GM12875 (cell line): ENCODE measurements at regions not wholly inside any gene's neighbourhood (a gene's known extent, or its start where the extent isn't known, plus 50 kb on each side); places are given as distances from the start of the nearest gene placed in this dataset.

Experiments used
- H3K4me3 ChIP-seq: one replicate; pipeline ENCODE4 v1.5.1; 2011; ENCODE audit warnings: low read depth, low read length, control low read depth
- TF ChIP-seq, protein P1 (sequence below): IDR thresholded peaks from 2 replicates; pipeline ENCODE4 v1.5.1; 2011; ENCODE audit warnings: low read depth, mild to moderate bottlenecking, control low read depth, inconsistent platforms, low read length, moderate library complexity, borderline replicate concordance; ENCODE audit not compliant: insufficient read depth

DNA sequence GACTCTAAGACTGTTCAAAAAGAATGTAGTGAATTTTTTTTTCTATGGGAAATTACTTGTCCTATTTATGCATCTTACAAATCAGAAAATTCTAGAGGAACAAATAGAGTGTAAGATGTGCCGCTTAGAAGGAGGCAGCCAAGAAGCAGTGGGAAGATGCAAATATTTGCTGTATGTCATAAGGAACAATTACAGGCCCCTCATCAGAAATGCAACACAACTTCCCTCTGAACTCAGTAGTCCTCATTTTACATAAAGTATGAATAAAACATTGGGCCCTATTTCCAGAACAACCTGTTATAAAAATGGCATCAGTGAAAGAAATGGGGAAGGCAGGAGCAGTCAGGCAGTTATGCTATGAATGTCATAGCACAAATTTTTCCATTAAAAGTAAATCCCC lies 50.7 kb upstream of the SCG2 start:
- TF ChIP-seq, protein P1, sequence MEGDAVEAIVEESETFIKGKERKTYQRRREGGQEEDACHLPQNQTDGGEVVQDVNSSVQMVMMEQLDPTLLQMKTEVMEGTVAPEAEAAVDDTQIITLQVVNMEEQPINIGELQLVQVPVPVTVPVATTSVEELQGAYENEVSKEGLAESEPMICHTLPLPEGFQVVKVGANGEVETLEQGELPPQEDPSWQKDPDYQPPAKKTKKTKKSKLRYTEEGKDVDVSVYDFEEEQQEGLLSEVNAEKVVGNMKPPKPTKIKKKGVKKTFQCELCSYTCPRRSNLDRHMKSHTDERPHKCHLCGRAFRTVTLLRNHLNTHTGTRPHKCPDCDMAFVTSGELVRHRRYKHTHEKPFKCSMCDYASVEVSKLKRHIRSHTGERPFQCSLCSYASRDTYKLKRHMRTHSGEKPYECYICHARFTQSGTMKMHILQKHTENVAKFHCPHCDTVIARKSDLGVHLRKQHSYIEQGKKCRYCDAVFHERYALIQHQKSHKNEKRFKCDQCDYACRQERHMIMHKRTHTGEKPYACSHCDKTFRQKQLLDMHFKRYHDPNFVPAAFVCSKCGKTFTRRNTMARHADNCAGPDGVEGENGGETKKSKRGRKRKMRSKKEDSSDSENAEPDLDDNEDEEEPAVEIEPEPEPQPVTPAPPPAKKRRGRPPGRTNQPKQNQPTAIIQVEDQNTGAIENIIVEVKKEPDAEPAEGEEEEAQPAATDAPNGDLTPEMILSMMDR = no peak
- no peak overlapping the region for H3K4me3 ChIP-seq

DNA sequence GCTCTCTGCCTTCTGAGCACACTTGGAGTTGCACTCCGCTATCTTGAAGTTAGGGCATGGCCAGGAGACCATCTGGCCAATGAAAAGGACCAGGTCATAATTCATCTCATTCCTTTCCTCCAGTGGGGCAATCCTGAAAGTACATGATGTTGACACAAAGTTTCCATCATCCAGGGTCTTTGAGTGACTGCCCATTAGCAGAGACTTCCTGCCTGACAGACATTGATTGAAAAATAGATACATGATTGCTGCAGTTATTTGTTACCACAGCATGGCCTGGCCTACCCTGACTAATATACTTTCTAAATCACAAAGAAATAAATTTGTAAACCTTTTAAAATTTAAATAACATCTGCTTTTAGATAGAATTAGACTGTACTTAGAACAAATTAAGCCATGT lies 50.0 kb upstream of the SCG2 start:
- TF ChIP-seq, protein P1 = no peak
- H3K4me3 ChIP-seq = no peak overlapping the region
